AG04450 (cell line): ENCODE measurements at regions not wholly inside any gene's neighbourhood (a gene's known extent, or its start where the extent isn't known, plus 50 kb on each side); places are given as distances from the start of the nearest gene placed in this dataset.

Source experiments
- CTCF ChIA-PET: fragments of 300-600, 350-600 bp; formaldehyde crosslinking; extraction: SDS; loops from one replicate; lab custom pipeline; 2022; ENCODE audit warnings: antibody characterized with exemption, inconsistent platforms; lab: Charles Lee
- POLR2A ChIA-PET: fragments of 350-600 bp; formaldehyde crosslinking; extraction: SDS; loops from one replicate; lab custom pipeline; 2021; ENCODE audit warnings: antibody characterized with exemption, inconsistent platforms; lab: Yijun Ruan, JAX
- DNase-seq: peaks from one replicate; pipeline ENCODE4 v3.0.0-alpha.2; 2011; ENCODE audit warnings: low read depth, low spot score
- H3K27ac ChIP-seq: one replicate; pipeline ENCODE4 v1.5.1; 2012; ENCODE audit warnings: low read depth, low read length, control low read depth
- H3K27me3 ChIP-seq: one replicate; pipeline ENCODE4 v1.6.0; 2012; ENCODE audit warnings: low read length; ENCODE audit not compliant: control insufficient read depth, insufficient read depth
- H3K4me3 ChIP-seq: 2 replicates; pipeline ENCODE4 v1.5.1; 2011; ENCODE audit warnings: mild to moderate bottlenecking, low read depth, low read length, control low read depth
- H3K9me3 ChIP-seq: 2 replicates; pipeline ENCODE4 v1.5.1; 2012; ENCODE audit warnings: low read length; ENCODE audit not compliant: control insufficient read depth, insufficient read depth
- CTCF ChIP-seq: IDR thresholded peaks from 2 replicates; pipeline ENCODE4 v1.5.1; 2011; ENCODE audit warnings: low read depth, low read length, control low read depth, inconsistent platforms

GRCh38 chr4:104909376-104909775 lies 237.3 kb upstream of the TET2 start:
- Histone ChIP-seq H3K4me3 (no peak overlapping the region), H3K27me3 (no peaks in the 10 kb centered on the region), H3K27ac (no peak overlapping the region), H3K9me3 (no peaks in the 10 kb centered on the region)
- no peak for TF ChIP-seq CTCF
- CTCF ChIA-PET: no interaction called here
- no peak for DNase-seq
- POLR2A ChIA-PET: no interaction called here

GRCh38 chr4:104912518-104912917 lies 234.2 kb upstream of the TET2 start:
- Histone ChIP-seq H3K9me3 (no peaks in the 10 kb centered on the region), H3K27me3 (no peaks in the 10 kb centered on the region), H3K4me3 (no peak overlapping the region), H3K27ac (no peak overlapping the region)
- no peak for DNase-seq
- TF ChIP-seq CTCF: no peak
- POLR2A ChIA-PET: no interaction called here
- CTCF ChIA-PET: interaction anchor here (1.4 kb wide), 1 partner anchor 562 kb away, joined by 4 read pairs; the partner anchor contains the start of gene PPA2

- CTCF ChIA-PET: no interaction called here
- DNase-seq: no peak
- no peaks in the 10 kb centered on the region for H3K9me3 ChIP-seq
- no peak overlapping the region for H3K27ac ChIP-seq
- POLR2A ChIA-PET: no interaction called here
- H3K27me3 ChIP-seq: no peaks in the 10 kb centered on the region
- TF ChIP-seq CTCF: no peak
- no peak overlapping the region for H3K4me3 ChIP-seq
Measured at GRCh38 chr4:104915373-104915772, 231.3 kb upstream of the TET2 start.

GRCh38 chr4:104915864-104916263 lies 230.8 kb upstream of the TET2 start:
- Histone ChIP-seq H3K27me3 (no peaks in the 10 kb centered on the region), H3K9me3 (no peaks in the 10 kb centered on the region), H3K4me3 (no peak overlapping the region), H3K27ac (no peak overlapping the region)
- ChIA-PET CTCF (no interaction called here), POLR2A (no interaction called here)
- TF ChIP-seq CTCF: no peak
- DNase-seq: no peak

- DNase-seq: no peak
- ChIA-PET POLR2A (no interaction called here), CTCF (interaction anchor here (0.6 kb wide), 1 partner anchor 11 kb away, joined by 3 read pairs; no protein-coding TSS in a partner anchor)
- Histone ChIP-seq H3K27ac (no peak overlapping the region), H3K27me3 (no peaks in the 10 kb centered on the region), H3K9me3 (no peaks in the 10 kb centered on the region), H3K4me3 (no peak overlapping the region)
- TF ChIP-seq CTCF: no peak
Measured at GRCh38 chr4:104919406-104919805, 227.3 kb upstream of the TET2 start.
